ENCODE measurements at regions not wholly inside any gene's neighbourhood (a gene's known extent, or its start where the extent isn't known, plus 50 kb on each side); places are given as distances from the start of the nearest gene placed in this dataset.
"Not testable (repeated sequence)": the region's sequence is repeated elsewhere in the genome, so short reads cannot be mapped to it uniquely, and the experiment has no call there.

DNA sequence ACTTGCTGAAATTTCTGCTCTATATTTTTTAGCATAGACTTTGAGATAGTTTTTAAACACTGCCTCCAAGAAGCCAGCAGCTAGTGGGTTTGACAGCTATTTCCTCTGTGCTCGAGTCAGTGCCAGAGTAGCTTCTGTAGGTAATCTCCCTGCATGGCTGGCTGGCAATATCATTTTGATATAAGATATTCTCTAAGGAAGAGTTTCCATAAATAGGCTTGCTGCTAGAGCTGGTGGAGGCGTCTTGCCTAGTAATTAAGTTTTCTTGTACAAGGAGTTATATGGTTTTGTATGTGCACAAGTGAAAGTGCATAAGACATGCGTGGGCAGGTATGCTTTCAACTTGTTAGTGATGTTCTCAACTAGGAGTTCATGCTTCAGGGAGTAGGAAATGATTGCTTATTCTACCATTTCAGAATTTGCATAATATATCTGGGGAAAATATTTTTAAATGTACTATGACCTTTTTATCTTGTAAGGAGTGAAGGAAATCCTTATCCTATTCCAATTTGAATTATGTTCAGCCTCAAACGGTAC is 74.1 kb upstream of the CCL21 start:
- no peak for DNase-seq

DNA sequence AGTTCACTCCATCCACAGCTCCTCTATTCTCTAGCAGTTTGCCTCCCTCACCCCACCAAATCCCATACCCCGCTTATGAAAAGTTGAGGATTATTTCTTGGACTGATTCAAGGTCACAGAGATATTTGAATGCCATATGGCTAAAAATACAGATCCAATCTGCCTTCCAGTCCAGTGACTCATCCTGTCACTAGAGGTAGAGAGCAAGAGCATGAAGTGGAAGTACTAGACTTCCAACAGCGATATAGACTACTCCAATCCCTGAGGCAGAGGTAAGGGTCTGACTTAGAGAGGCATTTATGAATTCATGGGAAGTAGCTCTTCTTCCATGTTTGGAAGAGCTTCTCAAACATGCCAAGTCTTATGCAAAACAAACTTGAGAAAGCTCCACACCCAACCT is 72.4 kb upstream of the CCL21 start:
- no peak for DNase-seq

DNA sequence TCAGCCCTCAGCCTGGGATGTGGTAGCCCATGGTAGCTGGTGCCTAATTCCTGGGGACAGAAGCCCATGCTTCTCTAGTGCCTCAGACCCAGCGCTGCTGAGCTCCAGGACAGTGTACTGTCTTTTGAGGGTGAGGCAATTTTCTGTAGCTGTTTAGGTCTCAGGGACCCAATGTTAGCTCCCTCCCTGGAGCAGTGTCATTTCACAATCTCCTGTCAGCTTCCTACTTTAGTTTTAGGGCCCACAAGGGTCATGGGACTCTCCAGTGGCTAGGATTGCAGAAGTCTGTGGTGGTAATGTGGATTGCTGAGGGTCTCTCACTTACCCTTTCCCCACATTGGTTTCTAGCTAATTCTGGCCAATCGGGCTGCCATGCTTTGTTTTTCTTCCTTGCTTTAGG is 67.7 kb upstream of the CCL21 start:
- no peak for DNase-seq

DNA sequence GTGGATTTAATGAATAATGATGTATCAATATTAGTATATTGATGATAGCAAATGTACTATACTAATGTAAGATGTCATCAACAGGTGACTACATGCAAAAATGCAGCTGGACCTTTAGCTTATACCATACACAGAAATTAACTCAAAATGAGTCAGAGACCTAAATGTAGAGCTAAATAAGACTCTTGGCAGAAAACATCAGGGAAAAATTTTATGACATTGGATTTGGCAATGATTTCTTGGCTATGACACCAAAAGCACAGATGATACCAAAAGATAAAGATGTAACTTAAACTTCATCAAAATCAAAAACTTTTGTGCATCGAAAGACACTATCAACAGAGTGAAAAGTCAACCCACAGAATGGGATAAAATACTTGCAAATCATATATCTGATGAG is 64.0 kb upstream of the CCL21 start:
- DNase-seq: no peak

DNA sequence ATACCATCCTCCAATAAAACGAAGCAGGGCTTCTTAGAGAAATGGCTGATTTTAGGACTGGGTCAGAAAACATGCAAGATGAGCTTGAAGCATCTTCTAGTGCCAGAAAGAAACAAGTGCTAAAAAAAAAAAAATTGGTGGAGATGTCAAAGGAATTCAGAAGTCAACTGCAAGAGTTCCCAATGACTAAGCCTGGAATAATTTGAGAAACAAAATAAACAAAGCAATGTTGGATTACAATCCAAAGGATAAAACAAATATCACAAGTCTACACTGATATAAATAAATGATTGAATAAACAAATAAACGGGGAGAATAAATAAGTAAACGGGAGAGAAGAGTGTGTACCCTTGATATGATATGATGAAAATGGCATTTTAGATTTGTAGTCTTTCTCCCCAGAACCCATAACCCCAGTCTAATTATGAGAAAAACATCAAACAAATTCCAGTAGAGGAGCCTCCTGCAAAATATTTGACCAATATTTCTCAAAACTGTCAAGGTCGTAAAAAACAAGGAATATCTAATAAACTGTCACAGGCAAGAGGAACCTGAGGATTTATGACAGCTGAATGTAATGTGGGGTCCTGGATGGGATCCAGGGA is 63.5 kb upstream of the CCL21 start:
- DNase-seq: no peak

DNA sequence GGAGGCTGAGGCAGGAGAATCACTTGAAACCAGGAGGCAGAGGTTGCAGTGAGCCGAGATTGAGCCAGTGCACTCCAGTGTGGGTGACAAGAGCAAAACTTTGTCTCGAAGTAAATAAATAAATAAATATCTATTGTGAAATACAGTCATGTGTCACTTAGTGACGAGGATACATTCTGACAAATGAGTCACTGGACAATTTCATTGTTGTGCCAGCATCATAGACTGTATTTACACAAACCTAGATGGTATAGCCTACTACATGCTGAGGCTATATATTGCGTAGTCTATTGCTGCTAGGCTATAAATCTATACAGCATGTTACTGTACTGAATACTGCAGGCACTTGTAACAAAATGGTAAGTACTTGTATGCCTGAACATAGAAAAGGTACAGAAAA is 61.1 kb upstream of the CCL21 start:
- DNase-seq: no peak

DNA sequence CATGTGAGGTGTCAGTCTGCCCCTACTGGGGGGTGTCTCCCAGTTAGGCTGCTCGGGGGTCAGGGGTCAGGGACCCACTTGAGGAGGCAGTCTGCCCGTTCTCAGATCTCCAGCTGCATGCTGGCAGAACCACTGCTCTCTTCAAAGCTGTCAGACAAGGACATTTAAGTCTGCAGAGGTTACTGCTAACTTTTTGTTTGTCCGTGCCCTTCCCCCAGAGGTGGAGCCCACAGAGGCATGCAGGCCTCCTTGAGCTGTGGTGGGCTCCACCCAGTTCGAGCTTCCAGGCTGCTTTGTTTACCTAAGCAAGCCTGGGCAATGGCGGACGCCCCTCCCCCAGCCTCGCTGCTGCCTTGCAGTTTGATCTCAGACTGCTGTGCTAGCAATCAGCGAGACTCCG is 57.2 kb upstream of the CCL21 start:
- DNase-seq: not testable (repeated sequence)

DNA sequence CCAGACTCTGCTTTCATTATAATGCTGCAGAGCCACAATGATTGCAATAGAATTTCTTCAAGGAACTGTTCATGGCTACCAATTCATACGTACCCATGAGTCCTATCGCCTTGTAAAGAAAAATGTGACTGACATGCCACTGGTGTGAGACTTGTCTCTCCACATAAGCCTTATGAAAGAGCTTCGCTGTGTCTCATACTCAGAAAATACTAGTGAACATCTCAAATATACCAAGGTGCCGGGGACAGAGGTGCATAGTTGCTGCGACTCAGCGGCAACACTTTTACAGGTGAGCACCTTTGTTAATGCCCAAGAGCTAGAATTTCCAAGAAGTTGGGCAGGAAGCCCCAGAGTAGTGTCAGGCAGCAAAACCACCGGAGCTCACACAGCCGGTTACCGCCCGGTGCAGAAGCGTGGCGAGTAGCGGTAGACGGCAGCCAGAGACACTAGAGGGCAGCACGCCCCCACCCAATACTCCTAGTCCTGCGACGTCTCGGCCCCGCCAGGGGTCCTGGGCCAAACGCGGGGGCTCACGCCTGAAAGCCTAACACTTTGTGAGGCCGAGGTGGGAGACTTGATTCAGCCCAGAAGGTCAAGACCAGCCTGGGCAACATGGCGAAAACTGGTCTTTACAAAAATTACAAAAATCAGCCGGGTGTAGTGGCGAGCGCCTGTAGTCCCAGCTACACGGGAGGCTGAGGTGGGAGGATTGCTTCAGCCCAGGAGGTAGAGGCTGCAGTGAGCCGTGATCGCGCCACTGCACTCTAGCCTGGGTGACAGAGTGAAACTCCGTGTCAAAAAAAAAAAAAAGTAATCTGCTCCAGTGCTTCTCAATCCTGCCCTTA is 50.5 kb upstream of the CCL21 start:
- DNase-seq: peak; percentile 36
